ENCODE measurements at regions not wholly inside any gene's neighbourhood (a gene's known extent, or its start where the extent isn't known, plus 50 kb on each side); places are given as distances from the start of the nearest gene placed in this dataset.

GRCh38 chr1:4587721-4588120, 66.7 kb upstream of the AJAP1 start:
- TF ChIP-seq CTCF (IDR thresholded peaks at IDR 0.05) (no peak), POLR2A (IDR thresholded peaks at IDR 0.05) (no peak)
